ENCODE measurements at regions not wholly inside any gene's neighbourhood (a gene's known extent, or its start where the extent isn't known, plus 50 kb on each side); places are given as distances from the start of the nearest gene placed in this dataset.
"Not testable (repeated sequence)": the region's sequence is repeated elsewhere in the genome, so short reads cannot be mapped to it uniquely, and the experiment has no call there.

- Histone ChIP-seq H3K9me3 (ENCODE audit: control insufficient read depth in 2 of 2, low read length in 2 of 2) (peaks cover 3 to 11% of the 10 kb centered on the region in 2 donors), H3K4me1 (ENCODE audit: control insufficient read depth in 2 of 2, insufficient read depth in 2 of 2, low read length in 2 of 2) (no peaks in the 10 kb centered on the region), H3K4me3 (ENCODE audit: low read length in 2 of 2) (no peak overlapping the region), H3K27me3 (ENCODE audit: control insufficient read depth in 2 of 2, insufficient read depth in 2 of 2, low read length in 2 of 2) (no peaks in the 10 kb centered on the region), H3K27ac (ENCODE audit: low read depth in 2 of 2, low read length in 2 of 2) (no peak overlapping the region), H3K36me3 (ENCODE audit: control insufficient read depth in 2 of 2, insufficient read depth in 2 of 2, low read length in 2 of 2) (no peaks in the 10 kb centered on the region), H3K9ac (ENCODE audit: low read depth in 1 of 2, low read length in 2 of 2) (no peak overlapping the region)
Measured at GRCh38 chr2:4085186-4085585, 381.8 kb downstream of the DCDC2C start.

GRCh38 chr2:4090668-4091630 is 387.6 kb downstream of the DCDC2C start:
- Histone ChIP-seq H3K4me3 (ENCODE audit: low read length in 2 of 2) (no peak overlapping the region), H3K9ac (ENCODE audit: low read depth in 1 of 2, low read length in 2 of 2) (no peak overlapping the region), H3K36me3 (ENCODE audit: control insufficient read depth in 2 of 2, insufficient read depth in 2 of 2, low read length in 2 of 2) (no peaks in the 10 kb centered on the region), H3K9me3 (ENCODE audit: control insufficient read depth in 2 of 2, low read length in 2 of 2) (peaks cover 3% of the 10 kb centered on the region in 2 donors), H3K4me1 (ENCODE audit: control insufficient read depth in 2 of 2, insufficient read depth in 2 of 2, low read length in 2 of 2) (no peaks in the 10 kb centered on the region), H3K27me3 (ENCODE audit: control insufficient read depth in 2 of 2, insufficient read depth in 2 of 2, low read length in 2 of 2) (no peaks in the 10 kb centered on the region), H3K27ac (ENCODE audit: low read depth in 2 of 2, low read length in 2 of 2) (no peak overlapping the region)

- Histone ChIP-seq H3K36me3 (ENCODE audit: control insufficient read depth in 2 of 2, insufficient read depth in 2 of 2, low read length in 2 of 2) (no peaks in the 10 kb centered on the region), H3K4me1 (ENCODE audit: control insufficient read depth in 2 of 2, insufficient read depth in 2 of 2, low read length in 2 of 2) (no peaks in the 10 kb centered on the region), H3K27ac (ENCODE audit: low read depth in 2 of 2, low read length in 2 of 2) (no peak overlapping the region), H3K9ac (ENCODE audit: low read depth in 1 of 2, low read length in 2 of 2) (no peak overlapping the region), H3K4me3 (ENCODE audit: low read length in 2 of 2) (no peak overlapping the region), H3K27me3 (ENCODE audit: control insufficient read depth in 2 of 2, insufficient read depth in 2 of 2, low read length in 2 of 2) (no peaks in the 10 kb centered on the region), H3K9me3 (ENCODE audit: control insufficient read depth in 2 of 2, low read length in 2 of 2) (peaks cover 3% of the 10 kb centered on the region in 2 donors)
Measured at GRCh38 chr2:4091869-4092268, 388.5 kb downstream of the DCDC2C start.

GRCh38 chr2:4094743-4095142 is 391.4 kb downstream of the DCDC2C start:
- Histone ChIP-seq H3K4me3 (ENCODE audit: low read length in 2 of 2) (no peak overlapping the region), H3K27ac (ENCODE audit: low read depth in 2 of 2, low read length in 2 of 2) (no peak overlapping the region), H3K4me1 (ENCODE audit: control insufficient read depth in 2 of 2, insufficient read depth in 2 of 2, low read length in 2 of 2) (no peaks in the 10 kb centered on the region), H3K27me3 (ENCODE audit: control insufficient read depth in 2 of 2, insufficient read depth in 2 of 2, low read length in 2 of 2) (no peaks in the 10 kb centered on the region), H3K9me3 (ENCODE audit: control insufficient read depth in 2 of 2, low read length in 2 of 2) (peaks cover 0 to 3% of the 10 kb centered on the region in 2 donors), H3K36me3 (ENCODE audit: control insufficient read depth in 2 of 2, insufficient read depth in 2 of 2, low read length in 2 of 2) (no peaks in the 10 kb centered on the region), H3K9ac (ENCODE audit: low read depth in 1 of 2, low read length in 2 of 2) (no peak overlapping the region)

GRCh38 chr2:4096978-4097766 is 393.8 kb downstream of the DCDC2C start:
- no peak overlapping the region for H3K9ac ChIP-seq (ENCODE audit: low read depth in 1 of 2, low read length in 2 of 2)
- H3K27me3 ChIP-seq (ENCODE audit: control insufficient read depth in 2 of 2, insufficient read depth in 2 of 2, low read length in 2 of 2), result no peaks in the 10 kb centered on the region
- H3K4me1 ChIP-seq (ENCODE audit: control insufficient read depth in 2 of 2, insufficient read depth in 2 of 2, low read length in 2 of 2), result no peaks in the 10 kb centered on the region
- no peak overlapping the region for H3K4me3 ChIP-seq (ENCODE audit: low read length in 2 of 2)
- no peak overlapping the region for H3K27ac ChIP-seq (ENCODE audit: low read depth in 2 of 2, low read length in 2 of 2)
- no peaks in the 10 kb centered on the region for H3K9me3 ChIP-seq (ENCODE audit: control insufficient read depth in 2 of 2, low read length in 2 of 2)
- no peaks in the 10 kb centered on the region for H3K36me3 ChIP-seq (ENCODE audit: control insufficient read depth in 2 of 2, insufficient read depth in 2 of 2, low read length in 2 of 2)

- Histone ChIP-seq H3K9me3 (ENCODE audit: control insufficient read depth in 2 of 2, low read length in 2 of 2) (no peaks in the 10 kb centered on the region), H3K27me3 (ENCODE audit: control insufficient read depth in 2 of 2, insufficient read depth in 2 of 2, low read length in 2 of 2) (no peaks in the 10 kb centered on the region), H3K27ac (ENCODE audit: low read depth in 2 of 2, low read length in 2 of 2) (no peak overlapping the region), H3K4me1 (ENCODE audit: control insufficient read depth in 2 of 2, insufficient read depth in 2 of 2, low read length in 2 of 2) (no peaks in the 10 kb centered on the region), H3K4me3 (ENCODE audit: low read length in 2 of 2) (no peak overlapping the region), H3K36me3 (ENCODE audit: control insufficient read depth in 2 of 2, insufficient read depth in 2 of 2, low read length in 2 of 2) (no peaks in the 10 kb centered on the region), H3K9ac (ENCODE audit: low read depth in 1 of 2, low read length in 2 of 2) (no peak overlapping the region)
Measured at GRCh38 chr2:4098137-4098536, 394.8 kb downstream of the DCDC2C start.

- H3K4me1 ChIP-seq (ENCODE audit: control insufficient read depth in 2 of 2, insufficient read depth in 2 of 2, low read length in 2 of 2), result no peaks in the 10 kb centered on the region
- H3K4me3 ChIP-seq (ENCODE audit: low read length in 2 of 2), result no peak overlapping the region
Measured at GRCh38 chr2:4101936-4102335, 398.6 kb downstream of the DCDC2C start.

GRCh38 chr2:4107179-4107578 is 403.8 kb downstream of the DCDC2C start:
- H3K36me3 ChIP-seq (ENCODE audit: control insufficient read depth in 2 of 2, insufficient read depth in 2 of 2, low read length in 2 of 2), result no peaks in the 10 kb centered on the region
- no peak overlapping the region for H3K27ac ChIP-seq (ENCODE audit: low read depth in 2 of 2, low read length in 2 of 2)
- no peaks in the 10 kb centered on the region for H3K27me3 ChIP-seq (ENCODE audit: control insufficient read depth in 2 of 2, insufficient read depth in 2 of 2, low read length in 2 of 2)
- peaks cover 0 to 3% of the 10 kb centered on the region in 2 donors for H3K9me3 ChIP-seq (ENCODE audit: control insufficient read depth in 2 of 2, low read length in 2 of 2)
- H3K4me3 ChIP-seq (ENCODE audit: low read length in 2 of 2), result no peak overlapping the region
- no peaks in the 10 kb centered on the region for H3K4me1 ChIP-seq (ENCODE audit: control insufficient read depth in 2 of 2, insufficient read depth in 2 of 2, low read length in 2 of 2)
- no peak overlapping the region for H3K9ac ChIP-seq (ENCODE audit: low read depth in 1 of 2, low read length in 2 of 2)

More at GRCh38 chr2:4101936-4102335, 398.6 kb downstream of the DCDC2C start:
- Histone ChIP-seq H3K27ac (ENCODE audit: low read depth in 2 of 2, low read length in 2 of 2) (no peak overlapping the region), H3K27me3 (ENCODE audit: control insufficient read depth in 2 of 2, insufficient read depth in 2 of 2, low read length in 2 of 2) (no peaks in the 10 kb centered on the region), H3K9me3 (ENCODE audit: control insufficient read depth in 2 of 2, low read length in 2 of 2) (peaks cover 0 to 3% of the 10 kb centered on the region in 2 donors), H3K9ac (ENCODE audit: low read depth in 1 of 2, low read length in 2 of 2) (no peak overlapping the region), H3K36me3 (ENCODE audit: control insufficient read depth in 2 of 2, insufficient read depth in 2 of 2, low read length in 2 of 2) (no peaks in the 10 kb centered on the region)

GRCh38 chr2:4110273-4110672 is 406.9 kb downstream of the DCDC2C start:
- Histone ChIP-seq H3K9ac (ENCODE audit: low read depth in 1 of 2, low read length in 2 of 2) (no peak overlapping the region), H3K27me3 (ENCODE audit: control insufficient read depth in 2 of 2, insufficient read depth in 2 of 2, low read length in 2 of 2) (no peaks in the 10 kb centered on the region), H3K36me3 (ENCODE audit: control insufficient read depth in 2 of 2, insufficient read depth in 2 of 2, low read length in 2 of 2) (no peaks in the 10 kb centered on the region), H3K9me3 (ENCODE audit: control insufficient read depth in 2 of 2, low read length in 2 of 2) (no peaks in the 10 kb centered on the region), H3K27ac (ENCODE audit: low read depth in 2 of 2, low read length in 2 of 2) (no peak overlapping the region), H3K4me3 (ENCODE audit: low read length in 2 of 2) (no peak overlapping the region), H3K4me1 (ENCODE audit: control insufficient read depth in 2 of 2, insufficient read depth in 2 of 2, low read length in 2 of 2) (no peaks in the 10 kb centered on the region)

- not testable (repeated sequence) for H3K9ac ChIP-seq (ENCODE audit: low read depth in 1 of 2, low read length in 2 of 2); H3K36me3 ChIP-seq (ENCODE audit: control insufficient read depth in 2 of 2, insufficient read depth in 2 of 2, low read length in 2 of 2); H3K27me3 ChIP-seq (ENCODE audit: control insufficient read depth in 2 of 2, insufficient read depth in 2 of 2, low read length in 2 of 2); H3K27ac ChIP-seq (ENCODE audit: low read depth in 2 of 2, low read length in 2 of 2); H3K9me3 ChIP-seq (ENCODE audit: control insufficient read depth in 2 of 2, low read length in 2 of 2); H3K4me1 ChIP-seq (ENCODE audit: control insufficient read depth in 2 of 2, insufficient read depth in 2 of 2, low read length in 2 of 2); H3K4me3 ChIP-seq (ENCODE audit: low read length in 2 of 2)
Measured at GRCh38 chr2:4115435-4115834, 412.1 kb downstream of the DCDC2C start.
